ENCODE measurements at regions not wholly inside any gene's neighbourhood (a gene's known extent, or its start where the extent isn't known, plus 50 kb on each side); places are given as distances from the start of the nearest gene placed in this dataset.

DNA sequence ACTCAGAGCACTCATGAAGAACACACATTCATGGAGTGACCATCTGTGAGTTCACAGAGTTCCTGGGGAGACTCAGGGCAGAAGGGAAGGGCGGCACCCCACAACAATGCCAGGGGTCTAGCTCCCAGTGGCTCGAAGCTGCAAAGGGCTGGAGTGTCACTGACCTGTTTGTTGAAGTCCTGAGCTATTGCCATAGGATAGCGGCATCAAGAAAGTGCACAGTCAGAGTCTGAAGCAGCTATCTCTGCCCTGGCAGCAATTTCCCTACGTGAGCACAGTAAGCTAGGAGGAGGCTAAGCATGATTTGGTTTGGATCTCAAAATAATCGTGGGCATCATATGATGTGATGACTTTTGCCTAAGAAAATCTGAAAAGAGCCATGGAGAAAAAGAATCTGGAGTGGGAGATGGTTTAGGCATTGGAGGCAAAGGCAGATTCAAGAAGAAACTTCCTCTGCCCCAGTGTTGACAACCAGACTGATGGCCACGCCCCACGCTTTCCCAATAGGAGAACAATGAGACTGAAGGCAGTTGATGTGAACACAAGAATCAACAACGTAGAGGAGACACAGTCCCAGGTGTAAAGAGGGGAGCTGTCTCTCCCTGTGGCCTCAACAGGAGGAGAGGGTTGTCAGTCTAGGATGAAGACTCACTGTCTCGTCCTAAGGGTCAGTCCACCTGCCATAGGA, 100.0 kb upstream of the SLC25A33 start (continued):
- peak; percentile 77 for TF ChIP-seq SAP130 (CRISPR knock-in tag; IDR thresholded peaks at IDR 0.05; ENCODE audit: low read depth)
- TF ChIP-seq ZNF740 (CRISPR knock-in tag; IDR thresholded peaks at IDR 0.05) = no peak
- TF ChIP-seq ZNF7 (CRISPR knock-in tag; IDR thresholded peaks at IDR 0.05) = no peak
- no peak for TF ChIP-seq ARID2 (CRISPR knock-in tag; IDR thresholded peaks at IDR 0.05; ENCODE audit: borderline replicate concordance)
- no peak for TF ChIP-seq ZNF737 (CRISPR knock-in tag; IDR thresholded peaks at IDR 0.05; ENCODE audit: borderline replicate concordance)
- no peak for TF ChIP-seq ZNF83 (CRISPR knock-in tag; IDR thresholded peaks at IDR 0.05; ENCODE audit: borderline replicate concordance)
- TF ChIP-seq, protein P1, sequence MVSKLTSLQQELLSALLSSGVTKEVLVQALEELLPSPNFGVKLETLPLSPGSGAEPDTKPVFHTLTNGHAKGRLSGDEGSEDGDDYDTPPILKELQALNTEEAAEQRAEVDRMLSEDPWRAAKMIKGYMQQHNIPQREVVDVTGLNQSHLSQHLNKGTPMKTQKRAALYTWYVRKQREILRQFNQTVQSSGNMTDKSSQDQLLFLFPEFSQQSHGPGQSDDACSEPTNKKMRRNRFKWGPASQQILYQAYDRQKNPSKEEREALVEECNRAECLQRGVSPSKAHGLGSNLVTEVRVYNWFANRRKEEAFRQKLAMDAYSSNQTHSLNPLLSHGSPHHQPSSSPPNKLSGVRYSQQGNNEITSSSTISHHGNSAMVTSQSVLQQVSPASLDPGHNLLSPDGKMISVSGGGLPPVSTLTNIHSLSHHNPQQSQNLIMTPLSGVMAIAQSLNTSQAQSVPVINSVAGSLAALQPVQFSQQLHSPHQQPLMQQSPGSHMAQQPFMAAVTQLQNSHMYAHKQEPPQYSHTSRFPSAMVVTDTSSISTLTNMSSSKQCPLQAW (CRISPR knock-in tag; IDR thresholded peaks at IDR 0.05) = no peak; the same call in 1 of the 2 replicates
- no peak for TF ChIP-seq BRD4 (CRISPR knock-in tag; IDR thresholded peaks at IDR 0.05)
- peak; percentile 51; the same call in 1 of the 2 replicates for TF ChIP-seq ZNF12 (CRISPR knock-in tag; IDR thresholded peaks at IDR 0.05)
- 0 out of 2 replicates have a peak, but pooled peaks have one; percentile 15 for TF ChIP-seq ETV5 (CRISPR knock-in tag; IDR thresholded peaks at IDR 0.05; ENCODE audit: borderline replicate concordance)
- no peak for TF ChIP-seq ZSCAN21 (CRISPR knock-in tag; IDR thresholded peaks at IDR 0.05; ENCODE audit: borderline replicate concordance)
- no peak for TF ChIP-seq ZNF572 (CRISPR knock-in tag; IDR thresholded peaks at IDR 0.05)
- 0 out of 2 replicates have a peak, but pooled peaks have one; percentile 34 for TF ChIP-seq ELF3 (CRISPR knock-in tag; IDR thresholded peaks at IDR 0.05)
- TF ChIP-seq KDM4B (CRISPR knock-in tag; IDR thresholded peaks at IDR 0.05) = no peak
- 0 out of 2 replicates have a peak, but pooled peaks have one; percentile 32 for TF ChIP-seq HMG20A (CRISPR knock-in tag; IDR thresholded peaks at IDR 0.05; ENCODE audit: borderline replicate concordance)
- TF ChIP-seq ZNF556 (CRISPR knock-in tag; IDR thresholded peaks at IDR 0.05; ENCODE audit: borderline replicate concordance) = no peak
- TF ChIP-seq ZMAT3 (CRISPR knock-in tag; conservative IDR thresholded peaks at IDR 0.05) = 0 out of 2 replicates have a peak, but pooled peaks have one; percentile 29
- no peak for TF ChIP-seq ZFP90 (CRISPR knock-in tag; IDR thresholded peaks at IDR 0.05; ENCODE audit: borderline replicate concordance)
- TF ChIP-seq SOX13 (IDR thresholded peaks at IDR 0.05) = peak; percentile 80
- peak in 1 of 2 experiments; percentile 95; a peak in 2 of 4 replicates for TF ChIP-seq SOX13 (CRISPR knock-in tag; conservative IDR thresholded peaks at IDR 0.05 in 1 of 2, IDR thresholded peaks at IDR 0.05 in 1 of 2)
- TF ChIP-seq ZNF143 (CRISPR knock-in tag; IDR thresholded peaks at IDR 0.05) = peak; percentile 13; the same call in 1 of the 2 replicates
- 0 out of 2 replicates have a peak, but pooled peaks have one; percentile 8 for TF ChIP-seq ZNF724P (CRISPR knock-in tag; IDR thresholded peaks at IDR 0.05; ENCODE audit: borderline replicate concordance)
- peak; percentile 29; the same call in 1 of the 2 replicates for TF ChIP-seq NCOA2 (CRISPR knock-in tag; IDR thresholded peaks at IDR 0.05)
- no peak for TF ChIP-seq ATF3 (CRISPR knock-in tag; IDR thresholded peaks at IDR 0.05)
- TF ChIP-seq HIVEP1 (CRISPR knock-in tag; IDR thresholded peaks at IDR 0.05) = 0 out of 2 replicates have a peak, but pooled peaks have one; percentile 3
- no peak for TF ChIP-seq NR2F1 (CRISPR knock-in tag; IDR thresholded peaks at IDR 0.05)
- TF ChIP-seq ARNTL (CRISPR knock-in tag; IDR thresholded peaks at IDR 0.05) = 0 out of 2 replicates have a peak, but pooled peaks have one; percentile 2
- no peak for TF ChIP-seq MBD4 (IDR thresholded peaks at IDR 0.05; ENCODE audit: borderline replicate concordance, low read length)
- peak; percentile 88 for TF ChIP-seq FOXA3 (CRISPR knock-in tag; IDR thresholded peaks at IDR 0.05)
- no peak for TF ChIP-seq NONO (IDR thresholded peaks at IDR 0.05)
- TF ChIP-seq NONO (CRISPR knock-in tag; conservative IDR thresholded peaks at IDR 0.05) = 0 out of 2 replicates have a peak, but pooled peaks have one; percentile 14
